HL-60 (cell line): ENCODE measurements at regions not wholly inside any gene's neighbourhood (a gene's known extent, or its start where the extent isn't known, plus 50 kb on each side); places are given as distances from the start of the nearest gene placed in this dataset.

Experiments
- DNase-seq, 2 experiments: peaks; one replicate each; pipeline ENCODE4 v3.0.0-alpha.2; 2010 to 2020; ENCODE audit warnings: low read depth in 1 of 2, low spot score in 1 of 2
- H3K27ac ChIP-seq: fragments of 250-450 bp; sonication (Bioruptor Pico); replicated peaks from 2 replicates; pipeline ENCODE4 v1.5.1; 2020; ENCODE audit warnings: mild to moderate bottlenecking, moderate library complexity
- H3K27me3 ChIP-seq: fragments of 250-450 bp; sonication (Bioruptor Pico); 2 replicates; pipeline ENCODE4 v1.5.1; 2021; ENCODE audit warnings: mild to moderate bottlenecking, moderate library complexity; ENCODE audit not compliant: insufficient read depth, poor library complexity, severe bottlenecking
- H3K4me3 ChIP-seq: replicated peaks from 2 replicates; pipeline ENCODE4 v1.5.1; 2011; ENCODE audit warnings: mild to moderate bottlenecking, control low read depth, low read length; ENCODE audit not compliant: insufficient read depth
- CTCF ChIP-seq: IDR thresholded peaks from one replicate; pipeline ENCODE4 v1.5.1; 2011; ENCODE audit warnings: low read length, control low read depth, inconsistent platforms; ENCODE audit not compliant: insufficient read depth
- GABPA ChIP-seq: IDR thresholded peaks from 2 replicates; pipeline ENCODE4 v1.6.1; 2012; ENCODE audit warnings: low read depth
- POLR2AphosphoS5 ChIP-seq: IDR thresholded peaks from 2 replicates; pipeline ENCODE4 v1.6.1; 2012; ENCODE audit warnings: low read depth
- REST ChIP-seq: IDR thresholded peaks from 2 replicates; pipeline ENCODE4 v1.6.1; 2012; ENCODE audit warnings: low read depth; ENCODE audit not compliant: insufficient replicate concordance
- SPI1 ChIP-seq: IDR thresholded peaks from 2 replicates; pipeline ENCODE4 v1.6.1; 2012; ENCODE audit warnings: low read depth, mild to moderate bottlenecking, borderline replicate concordance

GRCh38 chr16:54430491-54431030 is 144.0 kb upstream of the IRX3 start:
- peaks cover 12% of the 10 kb centered on the region for H3K27me3 ChIP-seq
- no peak overlapping the region for H3K4me3 ChIP-seq
- DNase-seq: no peak
- H3K27ac ChIP-seq: no peak overlapping the region
- TF ChIP-seq REST: no peak
- no peak for TF ChIP-seq SPI1
- TF ChIP-seq GABPA: no peak
- TF ChIP-seq CTCF: no peak
- no peak for TF ChIP-seq POLR2AphosphoS5

- no peak for DNase-seq
- TF ChIP-seq GABPA (no peak), SPI1 (no peak), CTCF (no peak), POLR2AphosphoS5 (no peak), REST (no peak)
- Histone ChIP-seq H3K27ac (no peak overlapping the region), H3K27me3 (peaks cover 12% of the 10 kb centered on the region), H3K4me3 (no peak overlapping the region)
Observed at GRCh38 chr16:54429029-54429428, 142.4 kb upstream of the IRX3 start.

GRCh38 chr16:54426553-54426849 is 139.9 kb upstream of the IRX3 start:
- Histone ChIP-seq H3K27ac (no peak overlapping the region), H3K27me3 (peaks cover 10% of the 10 kb centered on the region)

GRCh38 chr16:54425681-54426552 is 139.3 kb upstream of the IRX3 start:
- Histone ChIP-seq H3K27ac (no peak overlapping the region), H3K27me3 (peaks cover 7% of the 10 kb centered on the region), H3K4me3 (no peak overlapping the region)
- DNase-seq: no peak
- TF ChIP-seq SPI1 (no peak), GABPA (no peak), REST (no peak), CTCF (no peak), POLR2AphosphoS5 (no peak)

More at GRCh38 chr16:54426553-54426849, 139.9 kb upstream of the IRX3 start:
- no peak for TF ChIP-seq POLR2AphosphoS5
- no peak for DNase-seq
- no peak overlapping the region for H3K4me3 ChIP-seq
